ENCODE measurements at regions not wholly inside any gene's neighbourhood (a gene's known extent, or its start where the extent isn't known, plus 50 kb on each side); places are given as distances from the start of the nearest gene placed in this dataset.
"Not testable (repeated sequence)": the region's sequence is repeated elsewhere in the genome, so short reads cannot be mapped to it uniquely, and the experiment has no call there.

DNA sequence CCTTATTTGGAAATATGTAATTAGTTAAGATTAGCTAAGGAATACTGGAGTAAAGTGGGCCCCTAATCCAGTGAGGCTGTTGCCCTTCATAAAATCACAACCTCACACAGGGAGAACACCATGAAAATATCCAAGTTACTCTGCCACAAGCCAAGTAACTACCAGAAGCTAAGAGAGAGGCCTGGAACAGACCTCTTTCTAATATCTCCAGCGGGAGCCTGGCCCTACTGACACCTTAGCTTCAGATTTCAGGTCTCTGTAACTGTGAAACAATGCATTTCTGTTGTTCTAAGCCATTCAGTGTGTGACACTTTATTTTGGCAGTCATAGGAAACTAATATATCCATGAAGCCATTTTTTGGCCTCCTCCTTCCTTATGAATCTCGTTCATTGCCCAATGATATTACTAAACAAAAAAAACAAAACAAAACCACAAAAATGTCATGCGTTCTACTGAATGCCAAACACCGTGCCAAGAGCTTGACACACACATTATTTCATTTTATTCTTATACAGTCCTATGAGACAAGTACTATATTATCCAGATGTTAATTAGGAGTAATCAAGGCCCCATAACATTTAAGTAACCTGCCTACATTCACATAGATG, 699.0 kb downstream of the MAT2B start:
- H3K9me3 Mint-ChIP-seq = no peaks in the 10 kb centered on the region
- no peaks in the 10 kb centered on the region for H3K27me3 Mint-ChIP-seq
- POLR2A ChIA-PET = no interaction called here
- ATAC-seq (ENCODE audit: low read depth) (no peak), DNase-seq (no peak)
- H3K4me3 Mint-ChIP-seq = no peak overlapping the region
- no peak overlapping the region for H3K27ac Mint-ChIP-seq
- no peaks in the 10 kb centered on the region for H3K36me3 Mint-ChIP-seq
- no peaks in the 10 kb centered on the region for H3K4me1 Mint-ChIP-seq

DNA sequence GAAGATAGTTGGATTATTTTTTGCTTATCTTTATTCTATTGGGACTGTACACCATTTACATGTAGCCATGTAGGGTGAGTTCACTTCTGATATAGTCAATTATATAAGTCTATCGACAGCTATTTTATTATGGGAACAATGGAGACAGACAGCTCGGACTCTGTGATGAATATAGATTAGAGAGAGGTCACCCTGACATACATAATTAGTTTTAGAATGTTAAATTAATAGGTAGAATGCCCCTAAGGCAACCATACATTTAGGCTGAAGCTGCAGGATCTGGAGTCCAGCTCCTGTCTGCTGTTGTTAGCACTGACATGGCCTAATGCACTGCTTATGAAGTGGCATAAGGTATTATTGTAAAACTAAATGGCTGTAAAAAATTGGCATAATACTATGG, 700.8 kb downstream of the MAT2B start:
- no peak overlapping the region for H3K27ac Mint-ChIP-seq
- H3K36me3 Mint-ChIP-seq = no peaks in the 10 kb centered on the region
- H3K9me3 Mint-ChIP-seq = no peaks in the 10 kb centered on the region
- no peak for ATAC-seq (ENCODE audit: low read depth)
- H3K4me3 Mint-ChIP-seq = no peak overlapping the region
- POLR2A ChIA-PET = no interaction called here
- no peaks in the 10 kb centered on the region for H3K4me1 Mint-ChIP-seq
- DNase-seq = no peak
- no peaks in the 10 kb centered on the region for H3K27me3 Mint-ChIP-seq

DNA sequence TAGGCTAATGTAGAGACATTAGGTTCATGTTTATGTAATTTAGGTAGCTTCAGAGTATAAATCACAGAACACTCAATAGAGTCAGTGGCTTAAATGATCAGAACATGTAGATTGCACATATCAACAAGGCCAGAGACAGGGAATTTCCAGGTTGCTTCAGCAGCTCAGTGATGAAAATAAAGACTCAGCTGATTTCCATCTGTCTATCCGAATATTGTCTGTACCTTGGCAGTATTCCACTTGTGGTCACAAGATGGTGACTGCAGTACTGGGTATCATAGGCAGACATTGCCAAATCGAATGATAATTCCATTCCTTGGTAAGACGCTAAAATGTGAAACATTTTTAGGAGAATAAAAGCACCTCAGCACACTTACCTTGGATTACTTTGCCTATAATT, 702.2 kb downstream of the MAT2B start:
- Mint-ChIP-seq H3K9me3 (no peaks in the 10 kb centered on the region), H3K4me3 (no peak overlapping the region), H3K27me3 (no peaks in the 10 kb centered on the region), H3K36me3 (no peaks in the 10 kb centered on the region), H3K4me1 (no peaks in the 10 kb centered on the region), H3K27ac (no peak overlapping the region)
- ATAC-seq (ENCODE audit: low read depth) (no peak), DNase-seq (no peak)
- POLR2A ChIA-PET = no interaction called here

DNA sequence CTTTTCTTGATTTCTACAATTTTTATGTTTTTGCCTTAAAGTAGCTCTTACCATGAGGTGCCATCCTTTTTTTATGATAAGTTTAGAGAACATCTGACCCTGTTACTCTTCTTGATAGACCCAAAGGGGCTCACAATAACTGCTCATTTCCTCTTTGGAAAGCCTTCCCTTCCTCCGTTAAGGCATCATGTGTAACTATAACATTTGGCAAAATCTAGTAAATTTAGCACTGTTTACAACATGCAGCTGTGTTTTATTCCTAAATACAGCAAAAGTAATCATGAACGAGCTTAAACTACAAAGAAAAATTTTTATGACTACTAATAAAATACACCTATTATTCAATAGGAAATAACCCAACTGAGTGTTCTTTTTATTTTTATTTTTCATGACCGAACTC, 705.1 kb downstream of the MAT2B start:
- ATAC-seq (ENCODE audit: low read depth) = no peak
- H3K36me3 Mint-ChIP-seq = no peaks in the 10 kb centered on the region
- POLR2A ChIA-PET = no interaction called here
- no peaks in the 10 kb centered on the region for H3K27me3 Mint-ChIP-seq
- no peaks in the 10 kb centered on the region for H3K9me3 Mint-ChIP-seq
- H3K4me3 Mint-ChIP-seq = no peak overlapping the region
- DNase-seq = no peak
- H3K4me1 Mint-ChIP-seq = no peaks in the 10 kb centered on the region
- no peak overlapping the region for H3K27ac Mint-ChIP-seq

DNA sequence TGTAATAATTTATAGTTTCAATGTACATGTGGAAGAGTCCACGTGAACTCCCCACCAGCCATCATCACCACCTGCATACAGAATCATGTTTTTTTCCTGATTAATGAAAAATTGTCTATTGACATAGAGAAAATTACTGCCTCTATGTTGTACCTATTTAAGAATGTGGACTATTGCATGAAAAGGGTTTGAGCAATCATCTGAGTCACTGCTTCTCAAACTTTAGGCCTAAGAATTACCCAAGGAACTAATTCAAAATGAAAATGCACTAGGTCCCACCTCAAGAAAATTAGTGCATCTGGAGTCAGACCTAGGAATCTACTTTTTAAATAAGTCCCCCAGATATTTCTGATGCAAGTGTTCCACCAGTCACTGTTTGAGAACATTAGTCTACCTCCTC, 709.3 kb downstream of the MAT2B start:
- H3K4me3 Mint-ChIP-seq = no peak overlapping the region
- no peak overlapping the region for H3K27ac Mint-ChIP-seq
- ATAC-seq (ENCODE audit: low read depth) = no peak
- H3K27me3 Mint-ChIP-seq = no peaks in the 10 kb centered on the region
- no peak for DNase-seq
- no peaks in the 10 kb centered on the region for H3K36me3 Mint-ChIP-seq
- no peaks in the 10 kb centered on the region for H3K9me3 Mint-ChIP-seq
- POLR2A ChIA-PET = no interaction called here
- H3K4me1 Mint-ChIP-seq = no peaks in the 10 kb centered on the region

DNA sequence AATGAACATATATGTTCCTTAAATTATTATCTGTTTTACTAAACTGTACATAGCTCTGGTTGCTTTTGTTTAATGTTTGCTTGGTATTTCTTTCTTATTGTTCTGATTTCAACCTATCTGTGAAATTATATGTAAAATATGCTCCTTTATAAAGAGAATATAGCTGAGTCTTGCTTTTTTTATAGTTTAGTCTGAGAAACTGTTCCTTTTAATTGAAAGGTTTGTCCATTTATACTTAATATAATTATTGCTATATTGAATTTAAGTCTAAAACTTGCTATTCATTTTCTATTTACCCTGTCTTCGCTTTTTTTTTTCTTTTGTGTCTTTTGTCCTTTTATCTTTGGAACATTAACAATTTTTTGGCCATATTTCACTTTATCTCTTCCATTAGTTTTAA, 712.0 kb downstream of the MAT2B start:
- no peaks in the 10 kb centered on the region for H3K9me3 Mint-ChIP-seq
- H3K36me3 Mint-ChIP-seq = no peaks in the 10 kb centered on the region
- H3K4me1 Mint-ChIP-seq = no peaks in the 10 kb centered on the region
- no peak overlapping the region for H3K4me3 Mint-ChIP-seq
- DNase-seq (no peak), ATAC-seq (ENCODE audit: low read depth) (no peak)
- POLR2A ChIA-PET = no interaction called here
- H3K27me3 Mint-ChIP-seq = no peaks in the 10 kb centered on the region
- H3K27ac Mint-ChIP-seq = no peak overlapping the region

DNA sequence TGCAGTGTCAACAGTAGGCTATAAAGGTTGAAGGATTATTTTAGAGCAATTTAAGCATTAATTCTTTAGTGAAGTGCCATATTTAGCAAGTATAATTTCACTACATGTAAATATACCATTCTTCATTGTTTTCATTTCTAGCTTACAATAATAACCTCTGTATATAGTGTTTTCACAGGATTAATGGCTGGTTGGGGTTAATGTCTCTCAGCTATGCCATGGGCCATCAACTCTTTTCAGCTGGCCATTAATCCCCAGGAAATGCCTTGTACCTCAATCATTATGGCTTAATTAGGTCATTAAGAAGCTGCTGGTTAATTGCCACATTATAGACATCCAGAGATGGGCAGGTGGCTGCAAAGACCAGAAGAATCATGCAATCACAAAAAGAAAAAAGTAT, 715.1 kb downstream of the MAT2B start:
- no peak overlapping the region for H3K4me3 Mint-ChIP-seq
- H3K4me1 Mint-ChIP-seq = no peaks in the 10 kb centered on the region
- no peak for DNase-seq
- H3K27ac Mint-ChIP-seq = no peak overlapping the region
- POLR2A ChIA-PET = no interaction called here
- no peaks in the 10 kb centered on the region for H3K9me3 Mint-ChIP-seq
- no peaks in the 10 kb centered on the region for H3K36me3 Mint-ChIP-seq
- no peak for ATAC-seq (ENCODE audit: low read depth)
- H3K27me3 Mint-ChIP-seq = no peaks in the 10 kb centered on the region

DNA sequence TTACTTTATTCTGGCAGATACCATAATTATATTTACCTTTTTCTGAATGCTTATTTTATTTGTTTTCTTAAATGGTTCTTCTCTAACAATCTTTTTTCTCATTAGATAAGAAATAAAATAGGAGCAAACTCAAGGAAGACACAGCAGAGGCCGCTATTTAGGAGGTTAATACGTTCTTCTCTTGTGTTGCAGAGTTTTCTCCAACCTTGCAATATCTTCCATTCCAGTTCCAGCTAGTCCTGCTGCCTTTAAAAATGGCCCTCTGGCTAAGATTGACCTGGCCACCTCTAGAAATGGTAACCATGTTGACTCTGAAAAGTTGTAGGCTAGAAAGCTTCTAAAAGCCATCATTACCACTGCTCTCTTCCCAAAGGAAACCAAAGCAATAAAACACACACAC, 718.8 kb downstream of the MAT2B start:
- Mint-ChIP-seq H3K36me3 (no peaks in the 10 kb centered on the region), H3K4me1 (no peaks in the 10 kb centered on the region), H3K9me3 (peaks cover 3% of the 10 kb centered on the region), H3K27ac (no peak overlapping the region), H3K4me3 (no peak overlapping the region), H3K27me3 (no peaks in the 10 kb centered on the region)
- DNase-seq = no peak
- POLR2A ChIA-PET = no interaction called here
- no peak for ATAC-seq (ENCODE audit: low read depth)

DNA sequence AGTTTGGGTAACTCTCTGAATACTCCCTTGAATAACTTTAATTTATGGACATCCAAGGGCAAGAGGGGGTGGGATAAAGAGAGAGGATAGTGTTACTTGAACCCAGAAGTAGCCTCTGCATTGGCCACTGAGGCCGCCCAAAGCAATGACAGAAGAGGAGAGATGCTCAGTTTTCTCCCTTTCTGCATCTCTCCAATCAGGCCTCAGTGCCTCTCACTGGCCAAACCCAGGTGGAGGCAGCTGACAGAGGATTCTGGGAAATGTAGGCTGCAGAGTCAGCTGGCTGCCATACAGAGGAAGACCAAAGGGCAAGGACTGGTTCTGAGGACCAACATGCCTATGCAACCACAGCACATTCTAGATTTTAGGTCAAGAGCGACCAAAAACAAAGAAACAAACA, 719.4 kb downstream of the MAT2B start:
- H3K27ac Mint-ChIP-seq = no peak overlapping the region
- no peaks in the 10 kb centered on the region for H3K36me3 Mint-ChIP-seq
- no peaks in the 10 kb centered on the region for H3K4me1 Mint-ChIP-seq
- peaks cover 3% of the 10 kb centered on the region for H3K9me3 Mint-ChIP-seq
- DNase-seq (no peak), ATAC-seq (ENCODE audit: low read depth) (no peak)
- H3K27me3 Mint-ChIP-seq = no peaks in the 10 kb centered on the region
- POLR2A ChIA-PET = no interaction called here
- no peak overlapping the region for H3K4me3 Mint-ChIP-seq

DNA sequence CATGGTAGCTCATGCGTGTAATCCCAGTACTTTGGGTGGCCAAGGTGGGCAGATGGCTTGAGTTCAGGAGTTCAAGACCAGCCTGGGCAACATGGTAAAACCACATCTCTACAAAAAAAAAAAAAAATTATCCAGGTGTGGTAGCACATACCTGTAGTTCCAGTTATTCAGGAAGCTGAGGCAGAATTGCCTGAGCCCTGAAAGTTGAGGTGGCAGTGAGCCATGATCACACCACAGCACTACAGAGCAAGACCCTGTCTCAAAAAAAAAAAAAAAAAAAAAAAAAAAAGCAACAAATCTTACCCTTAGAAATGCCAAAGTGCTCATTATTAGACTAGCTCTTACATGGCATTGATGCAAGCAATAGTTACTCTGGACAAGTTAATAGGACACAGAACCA, 724.9 kb downstream of the MAT2B start:
- no peaks in the 10 kb centered on the region for H3K27me3 Mint-ChIP-seq
- no peaks in the 10 kb centered on the region for H3K4me1 Mint-ChIP-seq
- peaks cover 3% of the 10 kb centered on the region for H3K9me3 Mint-ChIP-seq
- H3K4me3 Mint-ChIP-seq = no peak overlapping the region
- POLR2A ChIA-PET = no interaction called here
- no peaks in the 10 kb centered on the region for H3K36me3 Mint-ChIP-seq
- DNase-seq = no peak
- no peak overlapping the region for H3K27ac Mint-ChIP-seq
- no peak for ATAC-seq (ENCODE audit: low read depth)

DNA sequence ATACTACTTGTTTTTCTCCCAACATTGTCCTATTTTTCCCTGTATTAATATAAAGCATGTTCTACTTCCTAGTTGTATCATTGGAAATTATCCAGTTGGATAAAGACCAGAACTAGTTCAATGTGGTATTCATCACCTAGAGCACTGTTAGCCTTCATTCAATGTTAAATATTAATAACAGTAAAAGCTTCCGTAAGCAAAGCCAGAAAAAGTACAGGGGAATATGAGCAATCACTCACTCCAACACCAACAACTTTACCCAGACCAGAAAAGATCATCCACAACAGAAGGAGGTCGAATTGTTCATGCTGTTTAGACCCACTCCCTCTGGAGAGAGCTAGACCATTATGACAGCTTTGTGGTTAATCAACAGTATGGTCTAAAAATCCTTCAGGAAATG, 728.4 kb downstream of the MAT2B start:
- POLR2A ChIA-PET = no interaction called here
- H3K9me3 Mint-ChIP-seq = no peaks in the 10 kb centered on the region
- no peaks in the 10 kb centered on the region for H3K36me3 Mint-ChIP-seq
- no peaks in the 10 kb centered on the region for H3K27me3 Mint-ChIP-seq
- no peak overlapping the region for H3K4me3 Mint-ChIP-seq
- H3K4me1 Mint-ChIP-seq = no peaks in the 10 kb centered on the region
- H3K27ac Mint-ChIP-seq = no peak overlapping the region
- no peak for DNase-seq
- no peak for ATAC-seq (ENCODE audit: low read depth)

DNA sequence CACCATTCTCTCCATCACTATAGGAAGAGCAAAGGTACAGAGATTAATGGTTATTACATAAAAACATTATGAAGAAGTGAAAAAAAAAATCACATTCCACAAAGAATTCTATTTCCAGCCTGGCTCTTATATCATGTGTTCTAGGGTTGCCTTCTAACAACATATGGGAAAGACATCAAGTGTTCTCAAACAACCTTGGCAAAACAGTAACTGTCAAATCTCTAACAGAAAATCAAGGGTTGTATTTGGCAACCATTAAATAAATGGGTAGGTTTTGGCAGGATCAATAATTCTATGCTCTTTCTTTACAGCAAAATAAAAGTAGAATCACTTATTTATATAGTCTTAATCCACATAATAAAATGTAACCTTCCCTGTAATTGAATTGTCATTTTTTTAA, 728.9 kb downstream of the MAT2B start:
- no peaks in the 10 kb centered on the region for H3K4me1 Mint-ChIP-seq
- H3K36me3 Mint-ChIP-seq = no peaks in the 10 kb centered on the region
- no peak for DNase-seq
- no peaks in the 10 kb centered on the region for H3K27me3 Mint-ChIP-seq
- ATAC-seq (ENCODE audit: low read depth) = no peak
- no peak overlapping the region for H3K4me3 Mint-ChIP-seq
- H3K27ac Mint-ChIP-seq = no peak overlapping the region
- H3K9me3 Mint-ChIP-seq = no peaks in the 10 kb centered on the region
- POLR2A ChIA-PET = no interaction called here

DNA sequence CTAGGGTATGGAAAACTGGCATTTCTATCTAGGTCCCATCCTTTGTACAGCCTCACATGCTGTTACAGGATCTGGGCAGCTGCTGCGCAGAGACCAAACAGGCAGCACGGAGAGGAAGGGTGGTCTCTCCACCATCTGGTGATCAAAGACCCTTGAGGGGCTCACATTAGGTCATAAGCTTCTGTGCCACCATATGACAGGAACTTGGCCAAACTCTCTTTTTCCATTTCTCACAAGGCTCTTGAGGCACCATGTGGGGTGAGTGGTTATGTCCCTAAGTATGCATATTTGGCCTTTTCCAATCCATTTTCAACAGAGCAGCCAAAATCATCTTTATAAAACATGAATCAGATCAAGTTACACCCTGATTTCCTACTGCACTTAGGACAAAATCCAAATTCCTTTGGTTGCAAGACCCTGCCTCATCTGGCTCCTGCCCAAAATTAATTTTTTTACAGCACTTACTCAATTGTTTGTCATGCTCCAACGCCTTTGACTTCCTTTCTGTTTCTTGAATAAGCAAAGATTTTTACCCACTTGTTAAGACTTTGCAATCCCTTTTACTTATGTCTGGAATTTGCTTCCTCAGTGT, 730.0 kb downstream of the MAT2B start:
- Mint-ChIP-seq H3K27me3 (no peaks in the 10 kb centered on the region), H3K4me1 (no peaks in the 10 kb centered on the region), H3K36me3 (no peaks in the 10 kb centered on the region), H3K9me3 (no peaks in the 10 kb centered on the region), H3K27ac (no peak overlapping the region), H3K4me3 (no peak overlapping the region)
- no peak for DNase-seq
- POLR2A ChIA-PET = no interaction called here
- ATAC-seq (ENCODE audit: low read depth) = no peak

DNA sequence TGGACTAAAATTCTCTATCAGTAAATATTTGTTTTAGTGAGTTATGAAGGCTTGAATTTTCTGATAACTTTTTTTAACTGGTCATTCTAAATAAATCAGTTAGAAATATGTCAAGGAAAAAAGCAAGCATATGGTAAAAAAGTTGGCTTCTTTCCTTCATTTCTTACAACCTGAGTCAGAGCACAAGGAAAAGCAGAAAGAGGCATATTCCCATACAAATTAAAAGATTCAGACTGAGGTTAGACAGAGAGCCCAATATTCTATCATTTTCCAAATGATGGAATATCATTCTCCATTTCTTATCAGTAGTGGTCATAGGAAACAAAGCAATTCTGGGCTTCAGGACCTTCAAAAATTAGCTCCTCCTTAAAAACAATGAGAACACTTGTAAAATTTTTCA, 732.1 kb downstream of the MAT2B start:
- Mint-ChIP-seq H3K36me3 (no peaks in the 10 kb centered on the region), H3K27me3 (no peaks in the 10 kb centered on the region), H3K9me3 (no peaks in the 10 kb centered on the region), H3K27ac (no peak overlapping the region), H3K4me3 (no peak overlapping the region), H3K4me1 (no peaks in the 10 kb centered on the region)
- POLR2A ChIA-PET = no interaction called here
- no peak for DNase-seq
- no peak for ATAC-seq (ENCODE audit: low read depth)

DNA sequence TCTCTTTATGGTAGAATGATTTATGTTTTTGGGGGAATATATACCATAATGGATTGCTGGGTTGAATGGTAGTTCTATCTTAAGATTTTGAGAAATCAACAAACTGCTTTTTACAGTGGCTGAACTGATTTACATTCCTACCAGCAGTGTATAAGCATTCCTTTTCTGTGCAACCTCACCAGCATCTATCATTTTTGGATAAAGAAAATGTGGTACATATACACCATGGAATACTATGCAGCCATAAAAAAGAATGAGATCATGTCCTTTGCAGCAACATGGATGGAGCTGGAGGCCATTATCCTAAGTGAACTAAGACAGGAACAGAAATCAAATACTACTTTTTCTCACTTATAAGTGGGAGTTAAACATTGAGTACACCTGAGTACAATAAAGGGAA, 746.4 kb downstream of the MAT2B start:
- DNase-seq; POLR2A ChIA-PET; H3K27me3 Mint-ChIP-seq; H3K9me3 Mint-ChIP-seq; H3K27ac Mint-ChIP-seq; H3K36me3 Mint-ChIP-seq; H3K4me3 Mint-ChIP-seq; ATAC-seq (ENCODE audit: low read depth); H3K4me1 Mint-ChIP-seq: not testable (repeated sequence)

Data from activated naive CD8-positive, alpha-beta T cell treated with anti-CD3 and anti-CD28 coated beads, Interleukin-2, amount 10 ng/mL, durations not matched to agents 7 days and 5 days (primary cell).